PC-3 (cell line): ENCODE measurements at regions not wholly inside any gene's neighbourhood (a gene's known extent, or its start where the extent isn't known, plus 50 kb on each side); places are given as distances from the start of the nearest gene placed in this dataset.

Source experiments
- ATAC-seq: fragments of 200-7000 bp; cut with Tn5 transposase; 2 replicates; pipeline ENCODE4 v1.9.1; 2020; ENCODE audit warnings: mild to moderate bottlenecking, moderate library complexity
- BruUV-seq: library from RNA; stranded (reverse); fragments of 400-500 nt; replicated peaks from 2 replicates; lab custom pipeline; 2021; lab: Mats Ljungman, UMichigan
- CTCF ChIA-PET: fragments of 300-600 bp; sonication (Branson Sonifier 250); formaldehyde crosslinking; loops from one replicate; lab custom pipeline; 2022; ENCODE audit warnings: antibody characterized with exemption; lab: Charles Lee
- POLR2A ChIA-PET: fragments of 300-600 bp; sonication (Branson Sonifier 250); formaldehyde crosslinking; loops from one replicate; lab custom pipeline; 2022; ENCODE audit warnings: antibody characterized with exemption; ENCODE audit not compliant: unreplicated experiment; lab: Charles Lee
- DNase-seq: peaks from one replicate; pipeline ENCODE4 v3.0.0-alpha.2; 2015
- H2AFZ ChIP-seq: fragments of 300-600 bp; sonication (generic); 2 replicates; pipeline ENCODE4 v1.6.0; 2016; ENCODE audit warnings: antibody characterized with exemption, low read length
- H3F3A ChIP-seq: fragments of 300-600 bp; sonication (generic); one replicate; pipeline ENCODE4 v1.6.0; 2017; ENCODE audit warnings: antibody characterized with exemption, low read length, control low read depth, mild to moderate bottlenecking; ENCODE audit not compliant: unreplicated experiment
- H3K27ac ChIP-seq: fragments of 300-600 bp; sonication (generic); 2 replicates; pipeline ENCODE4 v1.5.1; 2016; ENCODE audit warnings: mild to moderate bottlenecking, low read length
- H3K27me3 ChIP-seq: fragments of 300-600 bp; sonication (generic); 2 replicates; pipeline ENCODE4 v1.6.1; 2016; ENCODE audit warnings: low read length, mixed read lengths
- H3K36me3 ChIP-seq: fragments of 300-600 bp; sonication (generic); 2 replicates; pipeline ENCODE4 v1.6.1; 2016; ENCODE audit warnings: low read depth, mixed run types, low read length, mixed read lengths
- H3K4me1 ChIP-seq: fragments of 300-600 bp; sonication (generic); 2 replicates; pipeline ENCODE4 v1.5.1; 2016; ENCODE audit warnings: low read length; ENCODE audit not compliant: insufficient read depth
- H3K4me2 ChIP-seq: fragments of 300-600 bp; sonication (generic); 2 replicates; pipeline ENCODE4 v1.6.0; 2016; ENCODE audit warnings: low read length
- H3K4me3 ChIP-seq: fragments of 300-600 bp; sonication (generic); 2 replicates; pipeline ENCODE4 v1.5.1; 2016; ENCODE audit warnings: mild to moderate bottlenecking, low read length, mixed read lengths
- H3K79me2 ChIP-seq: fragments of 300-600 bp; sonication (generic); 2 replicates; pipeline ENCODE4 v1.6.1; 2017; ENCODE audit warnings: low read length, mixed read lengths
- H3K9ac ChIP-seq: fragments of 300-600 bp; sonication (generic); 2 replicates; pipeline ENCODE4 v1.6.0; 2016; ENCODE audit warnings: mild to moderate bottlenecking, low read length
- H3K9me2 ChIP-seq: fragments of 300-600 bp; sonication (generic); replicated peaks from 2 replicates; pipeline ENCODE4 v1.6.1; 2016; ENCODE audit warnings: mixed run types, low read length, mixed read lengths
- H3K9me3 ChIP-seq: fragments of 300-600 bp; sonication (generic); 2 replicates; pipeline ENCODE4 v1.6.1; 2016; ENCODE audit warnings: low read length, mixed read lengths
- H4K20me1 ChIP-seq: fragments of 300-600 bp; sonication (generic); 2 replicates; pipeline ENCODE4 v1.6.1; 2016; ENCODE audit warnings: low read length, mixed read lengths
- CTCF ChIP-seq: fragments of 300-600 bp; sonication (generic); conservative IDR thresholded peaks from 2 replicates; pipeline ENCODE4 v1.5.1; 2017; ENCODE audit warnings: antibody characterized with exemption, low read depth, mild to moderate bottlenecking, low read length
- EZH2 ChIP-seq: fragments of 300-600 bp; sonication (generic); IDR thresholded peaks from one replicate; pipeline ENCODE4 v1.6.1; 2017; ENCODE audit warnings: antibody characterized with exemption, mild to moderate bottlenecking, low read length; ENCODE audit not compliant: unreplicated experiment
- EZH2phosphoT487 ChIP-seq: fragments of 300-600 bp; sonication (generic); IDR thresholded peaks from 2 replicates; pipeline ENCODE4 v1.6.1; 2018; ENCODE audit warnings: mild to moderate bottlenecking, antibody characterized with exemption, low read length, borderline replicate concordance
- intact Hi-C: fragments of 100-400 bp; cut with micrococcal nuclease; formaldehyde crosslinking; loops from 2 replicates; pipeline ENCODE4 v1.9.0; 2023

GRCh38 chr6:138590796-138591709 lies 91.8 kb upstream of the NHSL1 start:
- H3K4me3 ChIP-seq = no peak overlapping the region
- no peaks in the 10 kb centered on the region for H3F3A ChIP-seq
- H3K27ac ChIP-seq = no peak overlapping the region
- H3K9me2 ChIP-seq = no peaks in the 10 kb centered on the region
- peaks cover 6% of the 10 kb centered on the region; the same call in 1 of the 2 replicates for H3K79me2 ChIP-seq
- intact Hi-C loops = loop anchor here (5.0 kb wide), 2 partner anchors 164 to 474 kb away; no protein-coding TSS in a partner anchor
- no TSS peak for BruUV-seq
- H3K4me1 ChIP-seq = peaks cover 23% of the 10 kb centered on the region
- H3K27me3 ChIP-seq = no peaks in the 10 kb centered on the region
- ChIA-PET POLR2A (no interaction called here), CTCF (interaction anchor here (0.6 kb wide), 1 partner anchor 11 kb away, joined by 4 read pairs; no protein-coding TSS in a partner anchor)
- TF ChIP-seq EZH2 = no peak
- peak; percentile 80 for TF ChIP-seq CTCF
- no peaks in the 10 kb centered on the region for H3K9me3 ChIP-seq
- no peak overlapping the region for H2AFZ ChIP-seq
- DNase-seq = peak; percentile 77
- H4K20me1 ChIP-seq = no peaks in the 10 kb centered on the region
- no peak overlapping the region for H3K4me2 ChIP-seq
- H3K36me3 ChIP-seq = no peaks in the 10 kb centered on the region
- peak; percentile 58 for ATAC-seq
- no peak overlapping the region for H3K9ac ChIP-seq

GRCh38 chr6:138592749-138593123 lies 93.4 kb upstream of the NHSL1 start:
- Histone ChIP-seq H3K4me2 (peak overlapping the region; percentile 76), H3K4me1 (peaks cover 23% of the 10 kb centered on the region), H2AFZ (peak overlapping the region; percentile 23; the same call in 1 of the 2 replicates), H3F3A (no peaks in the 10 kb centered on the region), H4K20me1 (no peaks in the 10 kb centered on the region), H3K9me2 (no peaks in the 10 kb centered on the region), H3K9me3 (no peaks in the 10 kb centered on the region), H3K36me3 (no peaks in the 10 kb centered on the region), H3K27me3 (no peaks in the 10 kb centered on the region), H3K27ac (peak overlapping the region; percentile 96), H3K4me3 (peak overlapping the region; percentile 51), H3K79me2 (peaks cover 6% of the 10 kb centered on the region; the same call in 1 of the 2 replicates), H3K9ac (peak overlapping the region; percentile 81)
- DNase-seq = peak; percentile 3
- CTCF ChIA-PET = no interaction called here
- BruUV-seq = TSS peak; percentile 90
- TF ChIP-seq EZH2 = no peak
- TF ChIP-seq CTCF = no peak
- no peak for TF ChIP-seq EZH2phosphoT487
- intact Hi-C loops = loop anchor here (1.0 to 5.0 kb wide), 3 partner anchors 99 to 475 kb away; no protein-coding TSS in a partner anchor
- 0 out of 2 replicates have a peak, but pooled peaks have one; percentile 9 for ATAC-seq
- POLR2A ChIA-PET = no interaction called here
